ENCODE measurements at regions not wholly inside any gene's neighbourhood (a gene's known extent, or its start where the extent isn't known, plus 50 kb on each side); places are given as distances from the start of the nearest gene placed in this dataset.

GRCh38 chr14:22185789-22186188, 403.2 kb downstream of the DAD1 start:
- no peak for TF ChIP-seq ELF1 (CRISPR knock-in tag; IDR thresholded peaks at IDR 0.05)
- TF ChIP-seq SP4 (CRISPR knock-in tag; IDR thresholded peaks at IDR 0.05): no peak
- TF ChIP-seq CTCF (CRISPR knock-in tag; IDR thresholded peaks at IDR 0.05): no peak
- TF ChIP-seq EP300 (IDR thresholded peaks at IDR 0.05; ENCODE audit: low read depth in 2 of 2, low read length in 2 of 2): no peak
- TF ChIP-seq EP300 (CRISPR knock-in tag; IDR thresholded peaks at IDR 0.05; ENCODE audit: borderline replicate concordance): no peak
- no peak for TF ChIP-seq CEBPB (IDR thresholded peaks at IDR 0.05; ENCODE audit: borderline replicate concordance, low read depth, low read length)
- TF ChIP-seq CHD2 (IDR thresholded peaks at IDR 0.05; ENCODE audit: low read depth, low read length): no peak
- no peak for TF ChIP-seq ZNF12 (CRISPR knock-in tag; IDR thresholded peaks at IDR 0.05)
- TF ChIP-seq ZFP36 (IDR thresholded peaks at IDR 0.05; ENCODE audit: borderline replicate concordance, low read depth, low read length, partially characterized antibody): no peak

Measured in HepG2 (cell line).